ENCODE measurements at regions not wholly inside any gene's neighbourhood (a gene's known extent, or its start where the extent isn't known, plus 50 kb on each side); places are given as distances from the start of the nearest gene placed in this dataset.

DNA sequence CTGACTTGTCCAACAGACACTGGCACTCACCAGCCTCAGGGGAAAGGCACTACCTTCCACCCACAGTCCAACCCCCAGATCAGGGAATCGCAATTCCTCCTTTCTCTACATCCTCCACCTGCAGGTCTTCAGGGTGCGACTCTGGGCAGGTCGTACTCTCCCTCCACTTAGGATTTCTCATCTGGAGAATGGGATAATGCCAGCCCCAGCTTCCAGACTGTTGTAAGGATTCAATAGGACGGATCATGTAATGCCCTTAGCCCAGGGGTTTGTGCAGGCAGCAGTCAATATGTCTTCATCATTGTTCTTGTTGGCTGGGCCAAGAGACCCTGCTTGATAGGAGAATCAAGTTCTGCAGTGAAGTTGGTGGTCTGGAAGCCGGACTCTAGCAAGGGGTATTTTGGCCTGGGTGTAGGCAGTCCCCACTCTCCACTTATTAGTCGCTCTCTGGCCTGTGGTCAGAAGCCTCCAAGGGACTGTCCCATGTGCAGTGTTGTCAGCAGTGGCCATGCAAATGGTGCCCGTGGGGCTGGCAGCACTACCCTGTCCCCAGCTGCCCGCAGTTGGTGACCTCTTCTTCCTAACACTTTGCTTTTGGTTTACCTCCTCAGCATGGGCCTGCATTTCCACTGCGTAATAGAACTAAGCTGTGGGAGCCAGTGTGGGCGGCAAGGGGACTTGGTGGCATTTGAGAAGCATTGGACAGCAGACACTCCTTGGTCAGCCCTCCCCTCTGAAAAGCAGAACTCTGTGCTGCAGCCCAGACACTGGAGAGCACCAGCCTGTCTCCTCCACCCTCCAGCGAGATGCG is 172.4 kb upstream of the HS6ST1 start:
- DNase-seq (ENCODE audit: low read depth in 2 of 2): no peak

DNA sequence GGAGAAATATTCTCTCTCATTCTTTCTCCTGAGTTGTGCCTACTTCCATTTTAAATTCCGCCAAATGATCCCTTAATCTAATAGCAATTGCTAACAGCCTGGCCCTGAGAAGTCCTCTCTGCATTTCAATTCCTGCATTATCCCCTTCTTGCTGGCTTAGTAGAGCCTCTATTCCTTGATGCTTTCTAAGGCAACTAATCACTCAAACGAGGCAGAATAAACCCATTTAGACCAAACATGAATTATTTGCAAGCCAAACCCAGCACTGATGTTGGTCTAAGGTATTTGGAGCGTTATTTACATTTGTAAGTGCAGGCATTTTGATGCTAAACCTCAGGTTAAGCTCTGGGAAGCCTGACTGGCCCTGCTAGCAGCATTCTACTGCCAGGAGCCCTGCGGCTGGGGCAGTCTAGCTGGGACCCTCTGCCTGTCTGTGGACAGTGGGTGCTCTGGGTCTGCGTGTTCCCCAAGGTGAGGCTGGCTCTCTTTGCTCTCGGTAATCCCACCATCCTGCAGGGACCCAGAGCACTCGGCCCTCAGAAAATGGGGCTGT is 173.1 kb upstream of the HS6ST1 start:
- DNase-seq (ENCODE audit: low read depth in 2 of 2): no peak

DNA sequence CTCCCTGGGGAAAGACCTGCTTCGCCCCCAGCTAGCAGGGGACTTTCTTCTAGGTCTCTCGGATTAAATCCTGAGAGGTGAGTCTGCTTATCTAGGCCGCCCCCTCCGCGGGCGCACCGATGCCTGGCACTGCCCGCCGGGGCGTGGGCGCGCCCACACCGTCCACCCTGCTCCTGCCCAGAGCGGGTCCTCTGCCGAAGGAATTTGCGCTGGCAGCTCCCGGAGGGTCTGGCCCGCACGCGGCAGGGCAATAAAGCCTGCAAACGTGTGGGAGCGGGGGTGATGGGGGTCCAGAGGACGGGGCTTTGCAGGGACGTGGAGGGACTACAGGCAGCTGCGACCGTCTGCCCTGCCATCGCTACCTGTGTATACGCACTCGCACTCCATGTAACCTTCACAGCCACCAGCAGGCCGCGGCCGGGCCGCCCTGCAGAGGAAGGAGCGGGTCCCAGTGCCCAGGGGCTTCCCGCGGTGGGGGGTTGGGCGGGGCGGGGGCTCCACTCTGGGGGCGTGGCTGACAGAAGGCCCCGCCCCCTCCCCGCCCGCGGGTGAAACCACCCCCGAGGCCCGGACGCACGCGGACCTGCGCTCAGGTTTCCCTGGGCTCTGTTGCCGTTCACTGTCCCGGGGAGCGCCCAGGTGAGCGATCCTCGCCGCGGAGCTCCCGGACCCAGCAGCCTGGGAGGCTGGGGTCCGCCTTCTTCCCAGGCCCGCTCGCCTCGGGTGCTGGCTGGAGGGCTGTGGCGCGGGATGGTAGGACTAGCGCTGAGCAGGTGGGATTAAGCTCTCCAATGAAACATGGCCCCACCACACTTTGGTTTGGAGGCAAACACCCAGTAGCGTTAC is 174.5 kb upstream of the HS6ST1 start:
- DNase-seq (ENCODE audit: low read depth in 2 of 2): no peak

DNA sequence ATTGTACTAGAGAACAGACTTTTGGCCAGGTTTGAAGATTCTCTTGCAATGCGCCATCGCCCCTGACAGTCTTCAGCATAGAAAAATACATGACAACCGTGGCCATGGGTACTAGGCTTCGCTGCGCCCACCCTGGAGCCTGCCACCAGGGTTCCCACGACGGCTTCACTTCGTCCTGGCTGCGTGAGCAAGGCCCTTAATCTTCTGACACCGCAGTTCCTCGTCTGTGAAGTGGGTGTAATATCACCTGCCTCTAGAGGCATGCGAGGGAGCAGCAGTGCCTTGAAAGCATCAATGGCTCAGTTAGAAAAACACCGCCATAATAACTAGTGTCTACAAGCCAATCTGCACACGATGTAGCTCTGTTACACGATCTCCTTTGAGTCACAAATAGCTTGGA is 175.2 kb upstream of the HS6ST1 start:
- DNase-seq (ENCODE audit: low read depth in 2 of 2): no peak

DNA sequence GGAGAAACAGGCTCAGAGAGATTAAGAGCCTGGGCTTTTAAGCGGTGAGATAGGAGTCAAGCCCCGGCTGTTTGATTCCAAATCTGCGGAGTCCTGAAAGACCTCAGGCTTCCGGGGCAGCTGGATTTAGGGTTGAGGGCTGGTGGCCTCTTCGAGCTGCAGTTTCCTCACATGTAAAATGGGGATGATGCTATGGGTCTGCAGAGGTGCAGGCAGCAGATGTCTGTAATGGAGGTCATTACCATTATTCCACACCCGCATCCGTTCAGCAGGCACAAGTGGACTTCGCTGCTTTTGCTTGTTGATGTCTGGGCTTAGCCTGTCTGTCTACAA is 175.6 kb upstream of the HS6ST1 start:
- no peak for DNase-seq (ENCODE audit: low read depth in 2 of 2)

DNA sequence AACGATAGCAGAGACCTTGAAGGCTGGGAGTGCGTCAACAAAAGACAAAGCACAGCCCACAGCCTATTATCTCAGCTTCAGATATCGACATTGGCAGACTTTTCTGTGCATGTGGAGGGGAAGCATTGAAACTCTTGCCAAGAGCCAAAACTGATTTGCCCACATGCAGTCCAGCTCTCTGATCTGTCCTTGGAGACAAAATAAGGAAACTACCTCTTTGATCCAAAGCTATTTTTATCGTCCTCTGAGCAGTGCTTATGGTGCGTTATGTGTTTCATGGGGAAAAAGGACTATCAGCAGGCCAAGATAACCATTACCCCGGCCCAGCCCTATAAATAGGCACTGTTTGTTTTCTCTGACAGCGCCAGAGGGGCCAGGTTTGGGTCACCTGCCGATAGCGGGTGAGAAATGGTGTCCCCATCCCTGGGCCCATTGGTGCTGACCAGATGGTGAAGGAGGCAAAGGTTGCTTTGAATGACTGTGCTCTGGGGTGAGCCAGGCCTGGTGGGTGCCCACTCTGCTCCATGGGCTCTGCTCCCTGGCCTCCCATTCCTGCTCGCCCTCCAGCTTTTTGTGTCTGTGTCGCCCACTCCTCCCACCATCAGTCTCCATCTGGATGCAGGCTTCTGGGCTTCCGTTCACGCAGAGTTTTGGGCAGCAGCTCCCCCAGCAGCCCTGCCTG is 176.1 kb upstream of the HS6ST1 start:
- no peak for DNase-seq (ENCODE audit: low read depth in 2 of 2)

DNA sequence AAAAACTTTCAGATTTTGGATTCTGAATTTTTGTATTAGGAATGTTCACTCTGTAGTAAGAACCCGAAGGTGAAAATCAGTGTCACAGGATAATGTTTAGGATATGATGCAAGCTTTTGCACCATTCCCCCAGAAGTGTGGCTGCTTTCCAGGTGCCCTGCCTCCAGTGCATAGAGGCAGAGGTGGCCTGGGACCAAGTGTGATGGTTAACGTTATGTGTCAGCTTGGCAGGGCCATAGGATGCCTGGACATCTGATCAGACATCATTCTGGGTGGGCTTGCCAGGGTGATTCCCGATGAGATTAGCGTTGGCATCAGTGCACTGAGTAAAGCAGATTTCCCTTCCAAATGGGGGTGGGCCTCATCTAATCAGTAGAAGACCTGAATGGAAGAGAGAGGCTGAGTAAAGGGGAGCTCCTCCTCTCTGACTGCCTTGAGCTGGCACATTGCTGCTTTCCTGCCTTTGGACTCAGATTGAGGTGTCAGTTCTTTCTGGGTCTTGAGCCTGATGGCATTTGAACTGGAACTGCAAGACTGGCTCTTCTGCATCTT is 177.4 kb upstream of the HS6ST1 start:
- DNase-seq (ENCODE audit: low read depth in 2 of 2): no peak

DNA sequence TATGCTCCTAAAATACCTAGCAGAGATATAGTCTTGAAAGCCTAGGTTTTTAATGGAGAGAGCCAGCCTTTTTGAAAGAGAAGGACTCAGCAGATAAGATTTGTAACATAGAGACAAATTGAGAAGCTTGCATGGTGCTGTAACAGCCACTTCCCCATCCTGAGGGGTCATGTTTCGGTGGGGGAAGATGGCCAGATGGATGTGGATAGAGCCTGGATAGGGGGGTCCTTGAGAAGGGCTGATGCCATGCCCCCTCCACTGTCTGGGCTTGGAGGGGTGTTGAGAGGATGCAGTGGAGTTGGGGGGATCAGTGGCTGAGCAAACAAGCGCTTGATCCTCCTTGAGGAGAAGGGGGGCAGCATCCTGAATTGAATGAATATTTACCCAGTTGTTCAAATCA is 178.0 kb upstream of the HS6ST1 start:
- DNase-seq (ENCODE audit: low read depth in 2 of 2): no peak

DNA sequence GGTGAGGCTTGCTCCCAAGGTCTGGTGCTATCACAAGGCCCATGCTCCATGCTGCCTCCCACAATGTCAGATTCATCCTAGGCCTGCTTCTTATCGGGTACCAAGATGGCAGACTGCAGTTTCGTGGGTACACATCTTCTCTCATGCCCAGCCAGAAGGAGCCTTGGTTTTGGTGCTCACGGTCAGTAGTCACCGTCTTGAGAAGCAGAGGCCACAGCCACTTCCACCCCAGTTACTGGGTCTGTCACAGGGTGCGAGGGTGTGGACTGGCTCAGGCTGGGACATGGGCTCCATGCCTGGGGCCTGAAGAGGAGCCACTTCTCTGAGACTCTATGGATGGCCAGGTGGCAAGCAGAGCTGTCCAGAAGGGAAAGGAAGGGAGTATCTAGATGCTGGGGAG is 178.8 kb upstream of the HS6ST1 start:
- no peak for DNase-seq (ENCODE audit: low read depth in 2 of 2)

DNA sequence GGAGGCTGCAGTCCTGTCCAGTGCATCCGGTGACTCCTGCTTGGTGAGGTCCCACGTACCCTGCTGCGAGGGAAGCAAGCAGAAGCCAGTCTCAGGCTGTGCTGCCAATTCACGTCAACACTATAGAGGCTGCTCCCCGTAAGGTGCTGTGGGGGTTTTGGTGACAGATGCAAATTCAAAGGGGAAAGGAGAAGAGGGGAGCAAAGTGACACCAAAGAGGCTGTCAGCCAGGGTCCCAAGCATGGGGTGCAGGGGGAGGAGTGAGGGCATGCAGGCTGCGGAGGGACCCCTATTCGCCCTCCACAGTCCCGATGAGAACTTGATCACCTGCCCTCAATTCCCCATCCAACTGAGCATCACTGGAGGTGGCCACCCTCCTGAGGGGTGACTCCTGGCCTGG is 179.4 kb upstream of the HS6ST1 start:
- DNase-seq (ENCODE audit: low read depth in 2 of 2): no peak

DNA sequence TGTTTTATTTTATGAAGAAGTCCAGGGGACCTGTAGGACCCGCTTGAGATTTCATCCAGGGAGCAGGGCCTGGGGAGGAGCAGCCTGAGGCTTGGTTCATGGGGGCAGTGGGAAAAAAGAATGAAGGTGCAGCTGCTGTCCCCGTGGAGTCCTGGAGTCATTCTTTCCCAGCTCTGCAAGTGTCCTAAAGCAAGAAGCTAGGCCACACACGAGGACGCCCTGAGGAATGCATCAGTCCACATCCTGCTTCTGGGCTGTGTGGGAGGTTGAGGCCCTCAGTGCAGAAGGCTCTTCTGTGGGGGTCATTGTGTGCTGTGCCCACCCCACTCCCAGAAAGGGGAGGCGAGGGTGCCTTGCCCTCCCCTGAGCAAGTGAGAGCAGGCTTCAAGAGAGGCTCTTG is 179.9 kb upstream of the HS6ST1 start:
- no peak for DNase-seq (ENCODE audit: low read depth in 2 of 2)

DNA sequence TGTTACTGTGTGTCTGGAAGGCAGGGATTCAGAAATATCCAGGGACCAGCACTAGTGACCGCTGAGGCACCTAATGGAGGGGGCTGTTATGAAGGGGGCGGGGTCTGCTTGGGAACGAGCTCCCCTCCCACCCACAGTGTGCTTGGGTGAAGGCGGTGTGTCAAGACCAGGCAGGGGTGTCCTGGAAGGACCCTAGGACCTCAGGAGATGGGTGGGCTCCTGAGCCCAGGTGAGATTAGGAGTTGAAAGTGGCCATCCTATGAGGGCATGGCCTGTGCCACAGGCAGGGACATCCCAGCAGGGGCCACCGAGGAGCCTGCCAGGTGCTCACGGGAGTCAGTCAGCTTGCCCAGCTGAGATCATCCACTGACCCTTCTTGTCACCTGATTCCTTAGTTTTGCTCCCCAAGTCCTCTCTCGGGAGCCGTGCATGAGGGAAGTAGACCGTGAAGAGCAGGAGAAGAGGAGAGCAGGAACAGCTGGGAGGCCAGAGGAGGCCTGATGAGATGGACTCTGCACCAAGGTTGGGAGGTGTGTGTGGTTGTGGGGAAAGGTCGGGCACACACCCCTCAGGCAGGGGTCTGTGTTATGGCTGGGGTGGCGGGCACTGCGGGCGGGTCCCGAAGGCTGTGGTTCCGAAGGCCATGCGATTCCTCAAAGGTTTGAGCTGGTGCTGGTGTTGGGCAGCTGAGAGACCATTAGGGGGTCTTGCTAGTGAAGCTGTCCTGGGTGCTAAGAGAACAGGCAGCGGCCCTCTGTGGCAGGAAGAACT is 180.9 kb upstream of the HS6ST1 start:
- no peak for DNase-seq (ENCODE audit: low read depth in 2 of 2)

DNA sequence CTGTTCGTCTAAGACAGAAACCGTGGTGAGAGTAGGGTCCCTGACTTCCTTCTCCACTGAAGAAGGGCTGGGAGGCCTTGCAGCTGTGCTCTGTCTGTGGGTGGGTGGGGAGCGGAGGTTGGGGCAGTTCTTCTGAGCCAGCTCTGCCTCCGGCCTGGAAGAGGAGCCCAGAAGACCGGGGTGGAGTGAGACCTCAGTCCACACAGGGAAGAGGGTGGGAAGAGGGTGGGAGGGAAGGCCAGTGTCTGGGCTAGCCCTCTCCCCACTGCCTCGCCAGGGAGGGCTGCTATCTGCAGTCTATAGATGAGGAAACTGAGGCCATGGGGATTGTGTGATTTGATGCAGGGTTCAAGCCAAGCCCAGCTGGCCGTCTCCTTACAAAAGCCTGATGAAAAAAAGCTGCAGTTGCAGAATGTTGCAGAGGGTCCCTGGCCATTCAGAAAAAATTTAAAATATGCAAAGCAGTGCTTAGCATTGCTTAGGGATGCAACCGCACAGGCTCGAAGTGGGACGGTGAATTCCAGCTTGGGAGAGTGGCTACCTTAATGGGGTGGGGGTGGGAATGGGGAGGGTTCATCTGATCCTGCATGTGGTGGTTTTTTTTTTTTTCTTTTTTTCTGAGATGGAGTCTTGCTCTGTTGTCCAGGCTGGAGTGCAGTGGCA is 181.6 kb upstream of the HS6ST1 start:
- DNase-seq (ENCODE audit: low read depth in 2 of 2): no peak

DNA sequence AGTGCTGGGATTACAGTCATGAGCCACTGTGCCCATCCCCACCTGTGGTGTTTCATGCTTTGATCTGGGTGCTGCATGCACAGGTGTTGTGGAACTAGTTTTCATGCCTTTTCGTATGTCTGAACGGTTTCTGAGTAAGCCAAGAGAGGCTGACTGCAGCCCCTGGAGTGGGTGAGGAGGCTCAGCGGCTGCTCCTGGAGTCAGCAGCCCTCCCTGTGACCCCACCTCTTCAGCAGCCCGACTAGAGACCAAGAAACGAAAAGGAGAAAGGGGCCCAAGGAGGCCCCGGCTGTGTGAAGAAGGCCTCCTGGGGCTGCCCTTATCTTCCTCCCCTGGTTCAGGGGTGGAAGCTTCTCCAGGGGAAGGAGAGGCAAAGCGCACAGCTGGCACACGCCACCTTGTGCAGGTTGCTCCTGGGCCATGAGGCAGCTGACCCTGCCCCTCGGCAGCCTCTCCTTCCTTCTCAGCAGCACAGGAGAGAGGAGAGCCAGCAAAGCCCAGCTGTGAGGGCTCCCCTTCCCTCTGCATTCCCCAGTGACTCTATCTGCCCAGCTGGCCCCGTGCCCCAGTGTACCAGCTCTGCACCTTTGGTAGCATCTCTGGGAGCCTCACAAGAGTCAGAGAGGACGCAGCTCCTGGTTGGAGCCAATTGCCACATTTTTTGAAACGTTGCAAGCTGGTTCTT is 182.5 kb upstream of the HS6ST1 start:
- DNase-seq (ENCODE audit: low read depth in 2 of 2): no peak

DNA sequence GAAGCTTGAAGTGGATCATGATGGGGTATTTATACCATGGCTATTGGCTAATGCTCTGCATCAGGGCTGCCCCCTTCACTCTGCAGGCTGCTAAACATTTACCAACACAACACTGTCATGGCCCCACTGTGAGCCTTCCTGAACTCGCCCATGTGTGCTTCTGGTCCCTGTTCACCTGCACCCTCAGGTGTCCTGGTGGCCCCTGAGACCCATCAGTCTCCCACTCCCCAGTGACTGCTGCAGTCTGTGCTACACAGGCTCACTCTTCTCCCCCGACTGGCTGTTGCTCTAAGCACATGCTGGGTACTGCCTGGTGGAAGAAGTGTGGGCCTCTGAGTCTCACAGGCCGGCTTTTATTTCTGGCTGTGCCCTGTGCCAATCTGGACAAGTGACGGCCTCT is 183.0 kb upstream of the HS6ST1 start:
- no peak for DNase-seq (ENCODE audit: low read depth in 2 of 2)

DNA sequence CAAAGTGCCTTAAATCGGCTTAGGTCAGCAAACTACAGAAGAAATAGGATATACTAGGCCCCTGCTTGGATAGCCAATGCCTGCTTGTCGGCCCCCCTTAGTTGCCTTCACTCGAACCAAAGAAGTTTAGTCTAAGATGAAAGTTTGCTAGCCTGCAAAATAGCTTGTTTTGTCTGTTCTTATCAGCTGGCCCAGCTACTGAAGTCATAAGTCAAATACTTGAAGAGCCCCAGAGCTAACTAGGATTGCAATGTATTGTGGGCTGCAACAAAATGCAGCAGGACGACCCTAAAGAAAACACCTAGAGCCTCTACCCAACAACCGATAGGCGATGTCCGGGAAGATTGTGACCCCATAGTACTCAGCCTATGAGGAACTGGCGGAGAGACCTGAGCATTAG is 183.5 kb upstream of the HS6ST1 start:
- no peak for DNase-seq (ENCODE audit: low read depth in 2 of 2)

DNA sequence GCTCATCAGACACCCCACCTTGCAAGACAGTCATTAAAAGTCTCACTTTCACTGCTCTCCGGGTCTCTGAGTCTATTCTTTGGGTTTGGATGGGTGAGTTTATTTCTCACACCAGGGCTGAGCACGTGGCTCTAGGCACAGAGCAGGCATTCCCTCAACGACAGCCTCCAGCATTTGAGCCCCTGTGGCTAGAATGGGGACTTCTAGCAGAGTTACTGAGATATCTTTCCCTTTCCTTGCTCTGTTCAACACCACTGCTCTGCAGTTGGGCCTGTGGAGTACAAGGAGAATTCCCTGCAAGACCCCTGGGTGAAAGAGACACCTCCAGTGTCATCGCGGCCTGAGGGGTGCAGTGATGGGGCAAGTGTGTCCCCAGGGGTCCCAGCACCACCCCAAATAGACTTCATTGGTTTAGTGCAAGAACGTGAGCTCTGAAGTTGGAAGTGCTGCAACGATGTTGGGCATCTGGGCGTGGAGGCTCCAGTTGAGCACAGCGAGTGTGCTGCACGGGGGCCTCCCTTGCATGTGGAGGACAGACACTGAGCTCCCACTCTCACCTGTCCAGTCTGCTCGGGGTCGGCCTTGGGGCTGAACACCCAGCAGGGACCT is 184.1 kb upstream of the HS6ST1 start:
- DNase-seq (ENCODE audit: low read depth in 2 of 2): no peak

DNA sequence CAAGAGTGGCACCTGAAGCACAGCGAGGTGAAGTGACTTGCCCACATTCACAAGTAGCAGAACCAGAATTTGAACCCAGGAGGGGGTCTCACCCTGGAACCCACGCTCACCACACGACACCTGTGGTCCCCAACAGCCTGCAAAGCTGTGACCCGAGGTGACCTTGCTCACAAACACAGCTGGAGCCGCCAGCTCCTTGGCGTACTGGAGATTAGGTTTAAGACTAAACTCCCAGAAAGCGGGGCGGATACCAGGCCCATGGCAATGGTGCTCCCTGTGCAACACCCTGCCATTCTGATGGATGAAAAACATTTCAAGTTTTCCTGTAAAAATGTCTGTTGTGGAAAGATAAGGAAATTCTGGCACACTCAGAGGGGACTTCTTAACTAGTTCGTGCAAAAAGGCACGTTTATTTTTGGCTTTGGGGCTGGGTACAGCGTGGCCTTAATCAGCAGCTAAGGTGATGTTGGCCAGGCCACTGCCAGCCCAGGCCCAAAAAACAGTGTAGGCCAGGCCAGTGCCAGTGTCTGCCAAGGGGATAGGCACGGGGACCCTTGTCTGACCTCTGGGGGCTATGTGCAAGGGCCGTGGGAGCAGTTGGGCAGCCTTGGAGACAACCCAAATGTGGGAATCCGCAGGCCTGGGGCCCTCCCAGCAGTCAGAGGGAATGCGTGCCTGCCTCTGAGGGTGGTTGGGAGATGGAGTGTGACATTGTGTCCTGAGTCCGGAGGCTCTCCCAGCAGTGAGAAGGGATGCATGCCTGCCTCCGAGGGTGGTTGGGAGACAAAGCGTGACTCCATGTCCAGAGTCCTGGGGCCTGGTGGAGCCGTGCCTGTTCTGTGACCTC is 185.0 kb upstream of the HS6ST1 start:
- DNase-seq (ENCODE audit: low read depth in 2 of 2): no peak
